AG09309 (cell line): ENCODE measurements at regions not wholly inside any gene's neighbourhood (a gene's known extent, or its start where the extent isn't known, plus 50 kb on each side); places are given as distances from the start of the nearest gene placed in this dataset.

Source experiments
- DNase-seq: peaks from one replicate; pipeline ENCODE4 v3.0.0-alpha.2; 2010; ENCODE audit warnings: low read depth
- H3K4me3 ChIP-seq: 2 replicates; pipeline ENCODE4 v1.5.1; 2011; ENCODE audit warnings: mild to moderate bottlenecking, low read depth, low read length, moderate library complexity; ENCODE audit not compliant: control insufficient read depth
- TF ChIP-seq, protein P1 (sequence below): IDR thresholded peaks from 2 replicates; pipeline ENCODE4 v1.5.1; 2011; ENCODE audit warnings: mild to moderate bottlenecking, low read depth, low read length, inconsistent platforms; ENCODE audit not compliant: insufficient read depth, control insufficient read depth; ENCODE audit errors: missing control alignments

DNA sequence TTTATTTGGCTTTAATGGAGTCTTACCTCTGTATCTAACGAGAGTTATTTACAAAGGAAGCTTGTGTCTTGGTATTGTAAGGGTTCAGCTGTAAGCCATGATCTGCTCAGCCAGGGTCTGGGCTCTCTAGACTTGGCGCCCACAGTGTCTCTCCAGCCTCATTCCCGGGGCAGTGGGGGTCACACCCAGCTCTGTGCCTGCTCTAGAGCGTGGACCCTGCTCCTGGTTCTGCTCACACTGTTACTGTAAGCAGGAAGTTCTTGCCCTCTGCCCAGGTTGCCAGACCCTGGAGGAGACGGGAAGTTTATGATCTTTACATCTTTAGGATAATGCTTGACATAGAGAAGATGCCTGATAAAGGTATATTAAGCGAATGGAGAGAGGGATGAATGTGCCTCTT is 235.7 kb downstream of the PTTG2 start:
- H3K4me3 ChIP-seq = no peak overlapping the region
- TF ChIP-seq, protein P1, sequence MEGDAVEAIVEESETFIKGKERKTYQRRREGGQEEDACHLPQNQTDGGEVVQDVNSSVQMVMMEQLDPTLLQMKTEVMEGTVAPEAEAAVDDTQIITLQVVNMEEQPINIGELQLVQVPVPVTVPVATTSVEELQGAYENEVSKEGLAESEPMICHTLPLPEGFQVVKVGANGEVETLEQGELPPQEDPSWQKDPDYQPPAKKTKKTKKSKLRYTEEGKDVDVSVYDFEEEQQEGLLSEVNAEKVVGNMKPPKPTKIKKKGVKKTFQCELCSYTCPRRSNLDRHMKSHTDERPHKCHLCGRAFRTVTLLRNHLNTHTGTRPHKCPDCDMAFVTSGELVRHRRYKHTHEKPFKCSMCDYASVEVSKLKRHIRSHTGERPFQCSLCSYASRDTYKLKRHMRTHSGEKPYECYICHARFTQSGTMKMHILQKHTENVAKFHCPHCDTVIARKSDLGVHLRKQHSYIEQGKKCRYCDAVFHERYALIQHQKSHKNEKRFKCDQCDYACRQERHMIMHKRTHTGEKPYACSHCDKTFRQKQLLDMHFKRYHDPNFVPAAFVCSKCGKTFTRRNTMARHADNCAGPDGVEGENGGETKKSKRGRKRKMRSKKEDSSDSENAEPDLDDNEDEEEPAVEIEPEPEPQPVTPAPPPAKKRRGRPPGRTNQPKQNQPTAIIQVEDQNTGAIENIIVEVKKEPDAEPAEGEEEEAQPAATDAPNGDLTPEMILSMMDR = no peak
- no peak for DNase-seq

DNA sequence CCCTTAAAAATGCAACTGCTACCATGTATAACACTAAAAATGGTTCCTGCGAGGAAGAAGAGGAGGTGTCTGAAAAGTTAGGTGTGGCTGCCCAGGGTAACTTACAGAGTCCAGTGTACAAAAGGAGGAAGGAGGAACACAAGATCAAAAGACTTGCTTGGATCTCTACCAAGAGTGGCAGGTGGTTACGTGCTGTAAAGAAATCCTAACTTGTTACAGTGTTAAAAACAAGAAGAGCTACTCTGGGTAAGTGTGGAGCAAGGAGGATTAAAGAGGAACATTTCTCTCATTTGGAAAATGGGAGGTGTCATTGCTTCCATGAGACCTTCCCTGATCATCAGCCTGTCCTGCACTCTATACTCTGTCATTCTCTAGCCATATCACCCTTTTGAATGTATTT is 242.0 kb downstream of the PTTG2 start:
- DNase-seq = no peak
- TF ChIP-seq, protein P1 = no peak
- no peak overlapping the region for H3K4me3 ChIP-seq

DNA sequence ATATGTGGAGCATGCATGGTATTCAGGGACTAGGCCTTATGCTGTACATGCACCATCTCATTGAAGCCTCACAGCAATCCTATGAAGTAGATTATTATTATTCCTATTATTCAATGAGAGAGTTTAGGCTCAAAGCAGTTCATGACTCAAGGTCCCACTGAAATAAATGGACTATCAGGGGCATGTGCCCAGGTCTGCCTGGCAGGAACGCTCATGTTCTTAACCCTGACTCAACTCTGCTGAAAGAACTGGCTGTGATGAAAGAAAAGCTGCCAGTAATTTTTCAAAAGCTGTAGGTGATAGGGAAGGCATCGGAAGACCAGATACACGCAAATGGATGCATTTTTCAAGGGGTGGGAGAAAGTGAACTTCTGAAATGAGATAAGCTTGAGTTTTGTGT is 243.4 kb downstream of the PTTG2 start:
- TF ChIP-seq, protein P1 = no peak
- H3K4me3 ChIP-seq = no peak overlapping the region
- DNase-seq = no peak

DNA sequence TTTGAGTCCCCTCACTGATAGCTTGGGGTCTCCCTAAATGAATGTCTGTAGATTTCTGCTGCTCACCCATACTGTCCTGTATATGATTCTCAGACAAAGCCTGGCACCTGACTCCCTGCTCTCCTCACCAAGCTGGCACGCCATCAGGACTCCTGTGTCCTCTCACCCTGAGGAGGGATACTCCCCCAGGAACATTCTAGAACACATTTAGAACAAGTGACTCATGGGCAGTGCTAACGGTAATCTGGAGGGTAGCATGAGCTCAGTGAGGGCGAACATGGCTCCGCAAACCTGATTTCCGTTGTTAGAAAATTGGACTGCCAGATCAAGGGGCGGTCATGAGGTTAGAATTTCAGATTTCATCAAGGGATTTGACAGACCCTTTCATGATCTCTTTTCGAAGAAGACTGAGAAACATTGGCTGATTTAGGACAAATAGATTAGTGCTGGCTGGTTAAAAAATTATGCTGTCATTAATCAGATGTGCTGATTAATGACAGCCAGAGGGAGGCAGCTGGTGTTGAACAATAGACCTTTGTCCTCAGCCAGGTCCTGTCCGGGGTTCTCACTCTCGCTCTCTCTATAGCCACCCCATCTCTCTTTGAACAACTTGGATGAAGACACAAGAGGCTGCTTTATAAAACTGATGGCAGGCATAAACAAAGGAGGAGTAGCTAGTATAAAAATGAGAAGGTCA is 244.3 kb downstream of the PTTG2 start:
- TF ChIP-seq, protein P1 = no peak
- DNase-seq = no peak
- H3K4me3 ChIP-seq = no peak overlapping the region

DNA sequence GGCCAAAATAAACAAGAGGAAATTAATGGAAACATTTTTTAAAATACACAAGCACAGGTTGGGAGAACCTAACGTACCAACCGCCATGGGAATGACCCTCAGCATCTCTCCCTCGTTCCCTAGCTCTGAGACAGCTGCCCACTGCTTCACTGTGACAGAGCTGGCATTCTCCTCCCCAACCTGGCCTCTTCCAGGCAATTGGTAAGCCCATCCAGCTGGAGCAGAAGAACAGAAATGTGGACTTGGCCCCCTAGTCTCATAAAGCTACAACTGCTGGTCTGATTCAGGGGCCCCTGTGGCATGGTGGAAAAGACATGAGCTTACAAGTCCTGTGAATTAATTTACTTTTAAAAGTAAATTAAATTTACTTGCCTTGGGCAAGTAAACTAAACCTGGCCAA is 245.1 kb downstream of the PTTG2 start:
- TF ChIP-seq, protein P1 = no peak
- no peak overlapping the region for H3K4me3 ChIP-seq
- no peak for DNase-seq

DNA sequence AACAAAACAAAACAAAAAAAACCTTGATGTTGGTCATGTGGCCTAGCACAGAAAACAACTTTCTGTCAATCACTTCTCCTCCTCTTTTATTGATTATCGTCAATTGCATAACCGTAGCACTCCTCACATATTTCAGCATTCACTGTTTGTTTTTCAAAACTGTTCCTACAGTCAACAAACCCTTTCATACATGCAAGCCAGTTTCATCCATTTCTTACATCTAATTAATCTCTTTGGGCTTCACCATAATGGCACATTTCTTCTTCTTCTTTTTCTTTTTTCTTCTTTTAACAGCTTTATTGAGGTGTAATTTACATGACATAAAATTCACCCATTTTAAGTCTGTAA is 246.9 kb downstream of the PTTG2 start:
- TF ChIP-seq, protein P1 = no peak
- DNase-seq = no peak
- H3K4me3 ChIP-seq = no peak overlapping the region

DNA sequence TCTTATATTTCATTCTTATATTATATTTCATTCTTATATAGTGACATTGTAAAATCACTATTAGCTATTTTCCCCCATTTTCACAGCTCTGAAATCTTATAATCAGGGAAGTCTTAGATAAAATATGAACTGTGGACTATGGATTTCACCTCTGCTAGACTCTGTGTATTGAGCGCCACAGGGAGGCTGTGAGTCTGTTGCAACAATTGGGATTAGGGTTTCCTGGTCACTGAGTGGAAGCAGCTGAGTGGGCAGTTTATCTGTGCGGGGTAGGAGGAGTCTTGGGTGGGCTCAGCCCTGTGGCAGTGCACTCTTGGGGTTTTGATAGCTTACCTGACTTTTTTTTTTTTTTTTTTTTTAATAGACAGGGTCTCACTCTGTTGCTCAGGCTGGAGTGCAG is 249.5 kb downstream of the PTTG2 start:
- no peak overlapping the region for H3K4me3 ChIP-seq
- TF ChIP-seq, protein P1 = no peak
- DNase-seq = no peak
